H1 (cell line): ENCODE measurements at regions not wholly inside any gene's neighbourhood (a gene's known extent, or its start where the extent isn't known, plus 50 kb on each side); places are given as distances from the start of the nearest gene placed in this dataset.

Source experiments
- BACH1 ChIP-seq: IDR thresholded peaks from 2 replicates; pipeline ENCODE4 v1.6.1; 2012; ENCODE audit warnings: low read length, improper control_type of control experiment
- CBX5 ChIP-seq: fragments of 300-800, 300-1000 bp; sonication (generic); IDR thresholded peaks from 2 replicates; pipeline ENCODE4 v1.7.1; 2016; ENCODE audit warnings: antibody characterized with exemption, low read length, low read depth
- EP300 ChIP-seq, 2 experiments: IDR thresholded peaks; 1 replicate in 1 of 2; 2 replicates in 1 of 2; pipeline ENCODE4 v1.6.1; 2011 to 2012; ENCODE audit warnings: low read depth in 2 of 2, low read length in 2 of 2, mild to moderate bottlenecking in 2 of 2, borderline replicate concordance in 1 of 2, inconsistent platforms in 1 of 2, moderate library complexity in 1 of 2
- POLR2A ChIP-seq, 2 experiments: IDR thresholded peaks; 1 replicate in 1 of 2; 2 replicates in 1 of 2; pipeline ENCODE4 v1.6.1; 2011; ENCODE audit warnings: low read depth in 2 of 2, low read length in 2 of 2, mild to moderate bottlenecking in 2 of 2; ENCODE audit errors: control extremely low read depth in 1 of 2
- RAD21 ChIP-seq, 2 experiments: IDR thresholded peaks in 1 of 2; conservative IDR thresholded peaks in 1 of 2; 2 replicates each; pipeline ENCODE4 v1.6.1; 2011; ENCODE audit warnings: low read depth in 2 of 2, low read length in 2 of 2, improper control_type of control experiment in 1 of 2, inconsistent platforms in 1 of 2, mild to moderate bottlenecking in 1 of 2, moderate library complexity in 1 of 2
- RBBP5 ChIP-seq: IDR thresholded peaks from 2 replicates; pipeline ENCODE4 v1.7.1; 2012; ENCODE audit warnings: low read depth, mild to moderate bottlenecking, inconsistent platforms, low read length, moderate library complexity, borderline replicate concordance
- SP1 ChIP-seq: IDR thresholded peaks from 2 replicates; pipeline ENCODE4 v1.6.1; 2011; ENCODE audit warnings: low read depth, low read length
- SUZ12 ChIP-seq: fragments of 200-600 bp; sonication (generic); IDR thresholded peaks from 2 replicates; pipeline ENCODE4 v1.6.1; 2012; ENCODE audit warnings: mild to moderate bottlenecking, inconsistent platforms, low read length, moderate library complexity, mixed read lengths
- TAF1 ChIP-seq: IDR thresholded peaks from 2 replicates; pipeline ENCODE4 v1.6.1; 2011; ENCODE audit warnings: mild to moderate bottlenecking, low read depth, low read length
- TAF7 ChIP-seq: optimal IDR thresholded peaks from 2 replicates; pipeline ENCODE3; 2011; ENCODE audit warnings: low read depth, mild to moderate bottlenecking, inconsistent platforms, low read length, moderate library complexity, borderline replicate concordance
- TF ChIP-seq, protein P1 (sequence below): fragments of 300-600 bp; sonication (generic); IDR thresholded peaks from 2 replicates; pipeline ENCODE4 v1.7.1; 2012; ENCODE audit warnings: low read length, moderate library complexity, mild to moderate bottlenecking, inconsistent platforms; ENCODE audit not compliant: insufficient replicate concordance
- TF ChIP-seq, protein P2 (sequence below): IDR thresholded peaks from 2 replicates; pipeline ENCODE4 v1.6.1; 2012; ENCODE audit warnings: inconsistent platforms

DNA sequence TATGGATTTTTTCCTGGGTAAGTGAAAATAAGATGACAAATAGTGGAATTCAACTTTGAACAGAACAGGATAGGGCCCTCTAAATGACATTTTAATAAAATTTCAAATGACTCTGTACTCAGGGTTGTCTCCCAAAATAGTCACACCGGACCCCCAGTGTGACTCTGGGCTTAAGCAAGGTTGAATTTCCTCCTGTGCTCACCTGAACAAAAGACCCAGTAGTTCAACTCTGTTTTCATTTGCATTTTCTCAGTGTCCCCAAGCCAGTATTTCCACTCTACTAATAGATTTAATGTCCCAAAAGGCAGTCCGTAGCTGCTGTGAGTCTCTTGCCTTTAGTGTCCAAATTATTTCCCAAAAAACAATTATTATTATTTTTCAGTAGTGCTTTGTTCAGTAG, 296.6 kb downstream of the PLOD2 start (continued):
- TF ChIP-seq, protein P1, sequence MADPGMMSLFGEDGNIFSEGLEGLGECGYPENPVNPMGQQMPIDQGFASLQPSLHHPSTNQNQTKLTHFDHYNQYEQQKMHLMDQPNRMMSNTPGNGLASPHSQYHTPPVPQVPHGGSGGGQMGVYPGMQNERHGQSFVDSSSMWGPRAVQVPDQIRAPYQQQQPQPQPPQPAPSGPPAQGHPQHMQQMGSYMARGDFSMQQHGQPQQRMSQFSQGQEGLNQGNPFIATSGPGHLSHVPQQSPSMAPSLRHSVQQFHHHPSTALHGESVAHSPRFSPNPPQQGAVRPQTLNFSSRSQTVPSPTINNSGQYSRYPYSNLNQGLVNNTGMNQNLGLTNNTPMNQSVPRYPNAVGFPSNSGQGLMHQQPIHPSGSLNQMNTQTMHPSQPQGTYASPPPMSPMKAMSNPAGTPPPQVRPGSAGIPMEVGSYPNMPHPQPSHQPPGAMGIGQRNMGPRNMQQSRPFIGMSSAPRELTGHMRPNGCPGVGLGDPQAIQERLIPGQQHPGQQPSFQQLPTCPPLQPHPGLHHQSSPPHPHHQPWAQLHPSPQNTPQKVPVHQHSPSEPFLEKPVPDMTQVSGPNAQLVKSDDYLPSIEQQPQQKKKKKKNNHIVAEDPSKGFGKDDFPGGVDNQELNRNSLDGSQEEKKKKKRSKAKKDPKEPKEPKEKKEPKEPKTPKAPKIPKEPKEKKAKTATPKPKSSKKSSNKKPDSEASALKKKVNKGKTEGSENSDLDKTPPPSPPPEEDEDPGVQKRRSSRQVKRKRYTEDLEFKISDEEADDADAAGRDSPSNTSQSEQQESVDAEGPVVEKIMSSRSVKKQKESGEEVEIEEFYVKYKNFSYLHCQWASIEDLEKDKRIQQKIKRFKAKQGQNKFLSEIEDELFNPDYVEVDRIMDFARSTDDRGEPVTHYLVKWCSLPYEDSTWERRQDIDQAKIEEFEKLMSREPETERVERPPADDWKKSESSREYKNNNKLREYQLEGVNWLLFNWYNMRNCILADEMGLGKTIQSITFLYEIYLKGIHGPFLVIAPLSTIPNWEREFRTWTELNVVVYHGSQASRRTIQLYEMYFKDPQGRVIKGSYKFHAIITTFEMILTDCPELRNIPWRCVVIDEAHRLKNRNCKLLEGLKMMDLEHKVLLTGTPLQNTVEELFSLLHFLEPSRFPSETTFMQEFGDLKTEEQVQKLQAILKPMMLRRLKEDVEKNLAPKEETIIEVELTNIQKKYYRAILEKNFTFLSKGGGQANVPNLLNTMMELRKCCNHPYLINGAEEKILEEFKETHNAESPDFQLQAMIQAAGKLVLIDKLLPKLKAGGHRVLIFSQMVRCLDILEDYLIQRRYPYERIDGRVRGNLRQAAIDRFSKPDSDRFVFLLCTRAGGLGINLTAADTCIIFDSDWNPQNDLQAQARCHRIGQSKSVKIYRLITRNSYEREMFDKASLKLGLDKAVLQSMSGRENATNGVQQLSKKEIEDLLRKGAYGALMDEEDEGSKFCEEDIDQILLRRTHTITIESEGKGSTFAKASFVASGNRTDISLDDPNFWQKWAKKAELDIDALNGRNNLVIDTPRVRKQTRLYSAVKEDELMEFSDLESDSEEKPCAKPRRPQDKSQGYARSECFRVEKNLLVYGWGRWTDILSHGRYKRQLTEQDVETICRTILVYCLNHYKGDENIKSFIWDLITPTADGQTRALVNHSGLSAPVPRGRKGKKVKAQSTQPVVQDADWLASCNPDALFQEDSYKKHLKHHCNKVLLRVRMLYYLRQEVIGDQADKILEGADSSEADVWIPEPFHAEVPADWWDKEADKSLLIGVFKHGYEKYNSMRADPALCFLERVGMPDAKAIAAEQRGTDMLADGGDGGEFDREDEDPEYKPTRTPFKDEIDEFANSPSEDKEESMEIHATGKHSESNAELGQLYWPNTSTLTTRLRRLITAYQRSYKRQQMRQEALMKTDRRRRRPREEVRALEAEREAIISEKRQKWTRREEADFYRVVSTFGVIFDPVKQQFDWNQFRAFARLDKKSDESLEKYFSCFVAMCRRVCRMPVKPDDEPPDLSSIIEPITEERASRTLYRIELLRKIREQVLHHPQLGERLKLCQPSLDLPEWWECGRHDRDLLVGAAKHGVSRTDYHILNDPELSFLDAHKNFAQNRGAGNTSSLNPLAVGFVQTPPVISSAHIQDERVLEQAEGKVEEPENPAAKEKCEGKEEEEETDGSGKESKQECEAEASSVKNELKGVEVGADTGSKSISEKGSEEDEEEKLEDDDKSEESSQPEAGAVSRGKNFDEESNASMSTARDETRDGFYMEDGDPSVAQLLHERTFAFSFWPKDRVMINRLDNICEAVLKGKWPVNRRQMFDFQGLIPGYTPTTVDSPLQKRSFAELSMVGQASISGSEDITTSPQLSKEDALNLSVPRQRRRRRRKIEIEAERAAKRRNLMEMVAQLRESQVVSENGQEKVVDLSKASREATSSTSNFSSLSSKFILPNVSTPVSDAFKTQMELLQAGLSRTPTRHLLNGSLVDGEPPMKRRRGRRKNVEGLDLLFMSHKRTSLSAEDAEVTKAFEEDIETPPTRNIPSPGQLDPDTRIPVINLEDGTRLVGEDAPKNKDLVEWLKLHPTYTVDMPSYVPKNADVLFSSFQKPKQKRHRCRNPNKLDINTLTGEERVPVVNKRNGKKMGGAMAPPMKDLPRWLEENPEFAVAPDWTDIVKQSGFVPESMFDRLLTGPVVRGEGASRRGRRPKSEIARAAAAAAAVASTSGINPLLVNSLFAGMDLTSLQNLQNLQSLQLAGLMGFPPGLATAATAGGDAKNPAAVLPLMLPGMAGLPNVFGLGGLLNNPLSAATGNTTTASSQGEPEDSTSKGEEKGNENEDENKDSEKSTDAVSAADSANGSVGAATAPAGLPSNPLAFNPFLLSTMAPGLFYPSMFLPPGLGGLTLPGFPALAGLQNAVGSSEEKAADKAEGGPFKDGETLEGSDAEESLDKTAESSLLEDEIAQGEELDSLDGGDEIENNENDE, result no peak
- TF ChIP-seq SP1, result no peak
- TF ChIP-seq SUZ12, result no peak
- TF ChIP-seq RAD21 (IDR thresholded peaks at IDR 0.05 in 1 of 2, conservative IDR thresholded peaks at IDR 0.05 in 1 of 2; ENCODE audit: low read depth in 2 of 2, low read length in 2 of 2), result no peak
- no peak for TF ChIP-seq CBX5
- no peak for TF ChIP-seq TAF1
- TF ChIP-seq, protein P2, sequence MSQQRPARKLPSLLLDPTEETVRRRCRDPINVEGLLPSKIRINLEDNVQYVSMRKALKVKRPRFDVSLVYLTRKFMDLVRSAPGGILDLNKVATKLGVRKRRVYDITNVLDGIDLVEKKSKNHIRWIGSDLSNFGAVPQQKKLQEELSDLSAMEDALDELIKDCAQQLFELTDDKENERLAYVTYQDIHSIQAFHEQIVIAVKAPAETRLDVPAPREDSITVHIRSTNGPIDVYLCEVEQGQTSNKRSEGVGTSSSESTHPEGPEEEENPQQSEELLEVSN, result no peak
- TF ChIP-seq BACH1, result no peak
- no peak for TF ChIP-seq RBBP5
- TF ChIP-seq TAF7, result no peak
- no peak for TF ChIP-seq POLR2A (IDR thresholded peaks at IDR 0.05; ENCODE audit: control extremely low read depth in 1 of 2, low read depth in 2 of 2, low read length in 2 of 2)
- TF ChIP-seq EP300 (IDR thresholded peaks at IDR 0.05; ENCODE audit: borderline replicate concordance in 1 of 2, low read depth in 2 of 2, low read length in 2 of 2), result no peak
